A673 (cell line): ENCODE measurements at regions not wholly inside any gene's neighbourhood (a gene's known extent, or its start where the extent isn't known, plus 50 kb on each side); places are given as distances from the start of the nearest gene placed in this dataset.
"Not testable (repeated sequence)": the region's sequence is repeated elsewhere in the genome, so short reads cannot be mapped to it uniquely, and the experiment has no call there.

Source experiments
- EZH2 ChIP-seq: fragments of 200-600 bp; sonication (generic); IDR thresholded peaks from 2 replicates; pipeline ENCODE4 v1.6.1; 2017; ENCODE audit warnings: borderline replicate concordance, low read depth, mild to moderate bottlenecking, mixed read lengths, antibody characterized with exemption, low read length; ENCODE audit not compliant: poor library complexity, severe bottlenecking
- TF ChIP-seq, protein P1 (sequence below): fragments of 300-800, 200-600 bp; sonication (generic); conservative IDR thresholded peaks from 2 replicates; pipeline ENCODE4 v1.5.1; 2017; ENCODE audit warnings: low read depth, mild to moderate bottlenecking, antibody characterized with exemption, low read length, moderate library complexity, mixed read lengths

DNA sequence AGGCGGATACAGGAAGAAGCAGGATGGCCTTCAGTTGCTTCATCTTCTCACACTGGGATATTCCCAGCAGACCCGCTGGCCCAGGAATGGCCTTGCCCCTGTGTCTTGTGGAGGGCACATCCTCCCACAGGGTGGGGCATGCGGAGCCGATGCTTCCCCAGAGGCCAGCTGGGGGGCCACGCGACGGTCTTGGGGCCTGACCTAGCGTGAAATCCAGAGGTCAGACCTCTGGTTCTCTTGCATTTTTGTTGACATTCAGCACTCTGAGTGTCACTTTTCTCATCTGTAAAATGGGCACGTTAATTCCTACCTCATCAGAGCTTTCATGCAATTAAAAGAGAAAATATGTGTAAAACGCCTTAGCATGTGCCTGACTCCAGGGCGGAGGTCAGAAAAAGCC lies 92.1 kb upstream of the ASB18 start:
- TF ChIP-seq, protein P1, sequence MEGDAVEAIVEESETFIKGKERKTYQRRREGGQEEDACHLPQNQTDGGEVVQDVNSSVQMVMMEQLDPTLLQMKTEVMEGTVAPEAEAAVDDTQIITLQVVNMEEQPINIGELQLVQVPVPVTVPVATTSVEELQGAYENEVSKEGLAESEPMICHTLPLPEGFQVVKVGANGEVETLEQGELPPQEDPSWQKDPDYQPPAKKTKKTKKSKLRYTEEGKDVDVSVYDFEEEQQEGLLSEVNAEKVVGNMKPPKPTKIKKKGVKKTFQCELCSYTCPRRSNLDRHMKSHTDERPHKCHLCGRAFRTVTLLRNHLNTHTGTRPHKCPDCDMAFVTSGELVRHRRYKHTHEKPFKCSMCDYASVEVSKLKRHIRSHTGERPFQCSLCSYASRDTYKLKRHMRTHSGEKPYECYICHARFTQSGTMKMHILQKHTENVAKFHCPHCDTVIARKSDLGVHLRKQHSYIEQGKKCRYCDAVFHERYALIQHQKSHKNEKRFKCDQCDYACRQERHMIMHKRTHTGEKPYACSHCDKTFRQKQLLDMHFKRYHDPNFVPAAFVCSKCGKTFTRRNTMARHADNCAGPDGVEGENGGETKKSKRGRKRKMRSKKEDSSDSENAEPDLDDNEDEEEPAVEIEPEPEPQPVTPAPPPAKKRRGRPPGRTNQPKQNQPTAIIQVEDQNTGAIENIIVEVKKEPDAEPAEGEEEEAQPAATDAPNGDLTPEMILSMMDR: not testable (repeated sequence)
- TF ChIP-seq EZH2: not testable (repeated sequence)
